Body of pancreas (tissue), 4 donors: ENCODE measurements at regions not wholly inside any gene's neighbourhood (a gene's known extent, or its start where the extent isn't known, plus 50 kb on each side); places are given as distances from the start of the nearest gene placed in this dataset.

ENCODE experiments used
- ATAC-seq: fragments of 150-250 bp; one replicate; pipeline ENCODE4 v1.9.1; 2016
- DNase-seq, 4 donors: peaks; one replicate each; pipeline ENCODE4 v3.0.0-alpha.2; 2019
- H3K27ac ChIP-seq, 4 donors: fragments of 200-600 bp; sonication (generic); 1 replicate in 3 of 4; 2 replicates in 1 of 4; pipeline versions ENCODE4 v1.5.1 to v1.6.1; 2016 to 2019; ENCODE audit warnings: mild to moderate bottlenecking in 1 of 4, mixed read lengths in 1 of 4, moderate library complexity in 1 of 4
- H3K27me3 ChIP-seq, 2 donors: fragments of 200-600 bp; sonication (generic); one replicate each; pipeline ENCODE4 v1.6.0; 2016; ENCODE audit warnings: mild to moderate bottlenecking in 1 of 2
- H3K36me3 ChIP-seq, 2 donors: fragments of 200-600 bp; sonication (generic); replicated peaks in 1 of 2; 2 replicates each; pipeline ENCODE4 v1.5.1; 2016; ENCODE audit warnings: low read depth in 2 of 2; ENCODE audit not compliant: insufficient read depth in 1 of 2
- H3K4me1 ChIP-seq: fragments of 200-600 bp; sonication (generic); one replicate; pipeline ENCODE4 v1.6.0; 2016
- H3K4me3 ChIP-seq, 2 donors: fragments of 200-600 bp; sonication (generic); 1 replicate in 1 of 2; 2 replicates in 1 of 2; pipeline ENCODE4 v1.5.1; 2016 to 2019
- H3K9me3 ChIP-seq, 3 donors: fragments of 200-600 bp; sonication (generic); 1 replicate in 2 of 3; 2 replicates in 1 of 3; pipeline ENCODE4 v1.5.1; 2016
- CTCF ChIP-seq, 7 experiments: fragments of 450-650 bp in 4 of 7; fragments of 200-600 bp in 3 of 7; sonication (generic) in 3 of 7; IDR thresholded peaks; one replicate each; pipeline ENCODE4 v1.5.1; 2016 to 2019; ENCODE audit warnings: antibody characterized with exemption in 7 of 7
- POLR2A ChIP-seq, 3 donors: fragments of 450-650 bp; IDR thresholded peaks; one replicate each; pipeline ENCODE4 v1.6.1; 2016; ENCODE audit warnings: antibody characterized with exemption in 3 of 3, mild to moderate bottlenecking in 2 of 3
- WGBS, 2 donors: methylation state at CpG; one replicate each; pipeline ENCODE4 v1.1.5; 2017; 5-methylcytosine and 5-hydroxymethylcytosine counted together
- intact Hi-C: fragments of 100-400 bp; cut with DNase I; formaldehyde crosslinking; loops from one replicate; pipeline ENCODE4 v1.15.1; 2023

DNA sequence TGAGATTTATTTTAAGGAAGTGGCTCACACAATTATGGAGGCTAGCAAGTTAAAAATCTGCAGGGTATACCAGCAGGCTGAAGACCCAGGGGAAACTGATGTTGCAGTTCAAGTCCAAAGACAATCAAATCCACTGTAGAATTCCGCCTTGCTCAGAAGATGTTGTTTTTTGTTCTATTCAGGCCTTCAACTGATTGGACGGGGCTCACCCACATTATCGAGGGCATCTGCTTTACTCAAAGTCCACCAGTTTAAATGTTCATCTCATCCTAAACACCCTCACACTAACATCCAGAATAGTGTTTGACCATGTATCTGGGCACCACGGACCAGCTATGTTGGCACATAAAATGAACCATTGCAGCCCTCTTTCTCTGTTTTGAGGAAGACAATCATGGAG is 211.2 kb upstream of the GPR26 start:
- DNase-seq, result no peak
- ATAC-seq, result no peak
- 87 to 95% methylated on average over 4 of the region's 4 CpGs for WGBS, 2 donors
- no peak overlapping the region for H3K27ac ChIP-seq
- H3K9me3 ChIP-seq, result no peaks in the 10 kb centered on the region
- H3K27me3 ChIP-seq, result no peaks in the 10 kb centered on the region
- H3K4me1 ChIP-seq, result no peaks in the 10 kb centered on the region
- no peak overlapping the region for H3K4me3 ChIP-seq
- intact Hi-C loops, result no loop called here
- no peaks in the 10 kb centered on the region for H3K36me3 ChIP-seq
- TF ChIP-seq POLR2A (IDR thresholded peaks at IDR 0.05) (no peak), CTCF (IDR thresholded peaks at IDR 0.05) (no peak)

DNA sequence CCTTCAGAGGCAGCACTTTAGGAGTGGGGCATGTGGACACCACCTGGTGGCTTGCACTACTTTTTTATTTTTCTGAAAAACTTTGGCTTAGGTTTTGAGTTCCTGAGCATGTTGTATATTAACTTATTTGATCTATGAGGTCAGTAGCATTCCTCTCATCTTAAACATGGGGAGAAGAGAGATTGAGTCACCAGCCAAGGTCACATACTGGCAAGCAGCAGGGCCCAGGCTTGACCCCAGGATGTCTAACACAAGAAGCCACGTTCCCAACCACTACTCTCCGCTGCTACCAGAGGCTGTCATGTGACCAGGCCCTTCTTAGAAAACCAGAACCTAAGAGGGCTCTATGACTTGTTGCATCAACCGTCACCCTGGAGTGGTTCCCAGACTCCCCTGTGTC is 210.3 kb upstream of the GPR26 start:
- WGBS, 2 donors, result 65 to 81% methylated on average over 3 of the region's 3 CpGs
- Histone ChIP-seq H3K36me3 (no peaks in the 10 kb centered on the region), H3K4me1 (no peaks in the 10 kb centered on the region), H3K9me3 (no peaks in the 10 kb centered on the region), H3K27me3 (no peaks in the 10 kb centered on the region), H3K4me3 (no peak overlapping the region), H3K27ac (no peak overlapping the region)
- TF ChIP-seq POLR2A (IDR thresholded peaks at IDR 0.05) (no peak), CTCF (IDR thresholded peaks at IDR 0.05) (no peak)
- ATAC-seq (no peak), DNase-seq (no peak)
- intact Hi-C loops, result no loop called here

GRCh38 chr10:123458933-123459332 is 207.2 kb upstream of the GPR26 start:
- Histone ChIP-seq H3K36me3 (no peaks in the 10 kb centered on the region), H3K4me1 (no peaks in the 10 kb centered on the region), H3K27me3 (no peaks in the 10 kb centered on the region), H3K9me3 (no peaks in the 10 kb centered on the region), H3K27ac (no peak overlapping the region), H3K4me3 (no peak overlapping the region)
- ATAC-seq, result no peak
- TF ChIP-seq CTCF (IDR thresholded peaks at IDR 0.05) (no peak), POLR2A (IDR thresholded peaks at IDR 0.05) (no peak)
- intact Hi-C loops, result no loop called here
- 49 to 74% methylated on average over 5 of the region's 5 CpGs for WGBS, 2 donors
- DNase-seq, result no peak

DNA sequence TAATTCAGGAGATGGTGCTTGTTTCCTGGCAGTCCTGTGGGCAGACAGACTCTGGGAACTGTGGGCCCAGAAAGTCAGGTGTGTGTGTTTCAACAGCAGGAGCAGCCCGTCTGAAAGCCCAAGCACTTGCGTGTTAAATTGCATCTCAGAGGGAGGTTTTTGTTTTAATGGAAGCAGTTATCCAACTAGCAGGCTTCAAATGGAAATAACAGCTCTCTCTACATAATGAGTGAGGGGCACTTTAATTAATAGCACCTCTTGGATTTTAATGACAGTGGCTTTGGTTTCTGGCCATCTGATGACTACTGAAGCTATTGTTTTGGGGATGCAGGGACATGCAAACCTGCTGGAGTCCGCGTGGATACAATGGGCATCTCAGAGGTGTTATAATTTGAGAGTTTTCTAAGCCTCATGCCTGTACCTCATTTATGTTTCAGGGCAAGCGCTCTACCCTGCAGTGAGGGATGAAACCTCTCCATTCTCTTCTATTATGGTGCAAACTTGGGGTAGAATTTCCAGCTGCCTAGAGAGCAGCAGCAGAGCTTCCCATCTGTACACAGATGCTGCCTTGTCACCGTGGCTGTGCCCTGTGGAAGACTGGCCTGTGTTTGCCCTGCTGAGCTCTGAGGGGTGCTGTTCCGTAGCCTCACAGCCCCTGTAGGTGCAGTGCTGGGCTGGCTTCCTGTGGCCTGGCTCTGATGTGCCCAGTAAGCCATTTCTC is 206.6 kb upstream of the GPR26 start:
- 63 to 65% methylated on average over 7 of the region's 7 CpGs for WGBS, 2 donors
- ATAC-seq (no peak), DNase-seq (no peak)
- intact Hi-C loops, result no loop called here
- Histone ChIP-seq H3K27me3 (no peaks in the 10 kb centered on the region), H3K4me1 (no peaks in the 10 kb centered on the region), H3K9me3 (no peaks in the 10 kb centered on the region), H3K36me3 (no peaks in the 10 kb centered on the region), H3K27ac (no peak overlapping the region), H3K4me3 (no peak overlapping the region)
- TF ChIP-seq CTCF (IDR thresholded peaks at IDR 0.05), result no peak
- TF ChIP-seq POLR2A (IDR thresholded peaks at IDR 0.05), result no peak

DNA sequence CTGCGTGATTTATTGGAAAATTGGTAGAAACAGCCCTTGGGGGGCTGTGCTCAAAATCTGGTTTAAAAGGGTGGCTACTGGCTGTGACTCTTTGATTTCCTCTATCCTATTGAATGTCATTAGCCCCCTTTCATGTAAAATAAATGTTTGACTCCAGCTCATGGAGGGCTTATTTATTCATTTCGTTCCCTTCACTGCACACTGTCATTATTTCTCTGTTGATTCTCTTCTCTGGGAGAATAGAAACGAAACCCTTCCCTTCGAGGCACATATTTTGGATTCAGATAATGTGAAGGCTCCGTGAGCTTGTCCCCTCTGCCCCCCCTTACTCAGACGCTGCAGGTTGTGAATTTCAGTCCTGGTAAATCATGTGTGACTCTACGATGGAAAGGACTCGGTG is 203.9 kb upstream of the GPR26 start:
- Histone ChIP-seq H3K4me1 (no peaks in the 10 kb centered on the region), H3K27ac (no peak overlapping the region), H3K27me3 (no peaks in the 10 kb centered on the region), H3K4me3 (no peak overlapping the region), H3K9me3 (no peaks in the 10 kb centered on the region), H3K36me3 (no peaks in the 10 kb centered on the region)
- DNase-seq, result no peak
- TF ChIP-seq POLR2A (IDR thresholded peaks at IDR 0.05) (no peak), CTCF (IDR thresholded peaks at IDR 0.05) (no peak)
- 67 to 70% methylated on average over 8 of the region's 8 CpGs for WGBS, 2 donors
- intact Hi-C loops, result no loop called here
- no peak for ATAC-seq
